NCI-H1092 (cell line): ENCODE measurements at regions not wholly inside any gene's neighbourhood (a gene's known extent, or its start where the extent isn't known, plus 50 kb on each side); places are given as distances from the start of the nearest gene placed in this dataset.

ENCODE experiments used
- DNase-seq: peaks from one replicate; lab custom pipeline; 2025; lab: John Stamatoyannopoulos, UW

DNA sequence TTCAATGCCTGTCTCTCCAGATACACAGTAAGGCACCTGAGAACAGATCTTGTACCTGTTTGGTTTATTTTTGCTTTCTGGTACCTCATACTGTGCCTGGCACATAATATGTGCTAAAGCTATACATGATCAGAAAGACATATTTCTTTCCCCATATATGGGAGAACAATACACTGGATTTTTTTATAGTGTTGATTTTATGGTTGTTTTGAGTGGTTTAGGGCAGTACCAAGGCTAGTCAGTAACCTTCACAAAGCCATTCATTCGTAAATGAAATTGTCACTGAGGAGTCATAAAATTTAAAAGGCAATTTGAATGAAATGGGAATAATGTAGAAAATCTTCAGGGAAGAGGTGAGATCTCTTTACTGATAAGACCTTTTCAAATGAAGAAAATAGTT, 810.2 kb downstream of the TUSC7 start:
- DNase-seq, result no peak

DNA sequence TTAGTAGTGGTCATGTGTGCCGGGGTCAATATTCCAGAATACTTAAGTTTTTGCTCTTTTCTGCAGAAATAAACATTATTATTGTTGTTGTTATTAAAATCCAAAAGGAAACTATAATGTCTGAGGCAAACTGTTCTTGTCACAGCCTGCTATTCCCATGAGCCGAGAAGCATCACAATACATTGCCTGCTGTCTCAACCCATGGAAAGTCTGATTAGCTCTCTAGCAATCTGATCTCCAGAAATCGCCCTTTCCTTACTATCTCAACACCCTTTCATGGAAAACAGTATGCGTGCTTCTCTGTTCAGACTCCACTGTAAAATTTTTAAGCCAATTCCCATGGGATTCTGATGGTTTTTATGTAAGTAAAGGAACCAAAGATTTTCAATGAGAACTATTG, 811.0 kb downstream of the TUSC7 start:
- no peak for DNase-seq

DNA sequence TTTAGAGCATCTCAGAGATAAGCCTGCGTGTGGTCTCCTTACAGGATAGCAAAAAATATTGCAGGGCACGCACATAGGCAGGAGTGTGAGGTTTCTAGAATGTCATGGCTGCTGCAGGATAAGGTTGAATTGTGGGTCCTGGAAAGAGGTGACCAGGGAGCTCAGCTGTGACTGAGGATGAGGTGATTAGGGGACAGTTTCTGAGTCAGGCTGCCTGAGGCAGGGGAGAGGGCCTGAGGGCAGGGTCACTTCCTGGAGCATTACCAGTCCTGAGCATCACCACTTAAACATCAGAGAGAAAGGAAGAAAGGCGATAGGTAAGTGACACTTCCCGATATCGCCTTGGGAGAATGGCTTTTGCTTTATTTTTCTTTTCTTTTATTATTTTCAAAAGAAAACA, 813.8 kb downstream of the TUSC7 start:
- DNase-seq, result no peak

DNA sequence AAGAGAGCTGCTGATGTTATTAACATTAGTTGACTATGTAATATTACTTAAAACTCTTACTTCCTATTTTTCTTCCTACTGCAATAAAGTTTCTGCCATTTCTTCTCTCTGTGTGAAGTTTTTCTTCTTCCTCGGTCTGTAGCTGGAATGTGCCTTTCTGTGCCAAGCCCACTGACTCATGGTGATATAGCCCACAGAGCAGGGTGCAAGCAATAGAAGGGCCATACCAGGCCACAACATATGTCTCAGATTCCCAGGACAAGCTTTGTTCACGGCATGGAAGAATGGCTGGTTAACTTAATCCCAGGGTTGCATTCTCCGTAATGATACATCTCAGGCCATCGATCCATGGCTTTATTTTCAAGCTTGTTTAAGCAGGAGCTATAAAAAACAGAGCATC, 815.3 kb downstream of the TUSC7 start:
- DNase-seq, result no peak

DNA sequence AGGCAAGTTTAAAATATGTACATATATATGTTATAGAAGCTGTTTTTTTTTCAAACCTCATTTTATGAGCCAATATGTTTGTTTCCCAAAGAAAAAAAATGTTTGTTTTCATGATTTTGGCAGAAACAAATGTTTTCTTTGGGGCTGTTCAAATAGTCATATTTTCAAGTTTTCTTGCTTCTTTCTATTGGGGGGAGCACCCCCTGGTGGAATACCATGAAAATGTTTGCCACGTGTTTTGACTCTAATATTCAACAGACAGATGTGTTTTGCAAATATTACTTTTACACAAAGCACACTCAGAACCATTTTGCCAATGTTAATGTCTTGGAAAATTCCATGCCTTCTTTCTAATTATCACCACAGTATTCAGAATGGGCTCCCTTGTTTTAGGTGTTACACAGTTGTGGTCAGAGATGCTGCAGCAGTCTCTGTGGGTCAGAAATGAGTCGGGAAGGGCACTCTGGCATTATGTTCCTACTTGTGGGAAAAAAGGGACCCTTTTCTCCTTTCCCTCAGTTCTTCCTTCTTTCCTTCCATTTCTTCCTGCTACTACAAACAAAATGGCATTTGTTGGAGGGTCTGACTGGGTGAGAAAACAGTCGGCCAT, 817.0 kb downstream of the TUSC7 start:
- DNase-seq, result no peak

DNA sequence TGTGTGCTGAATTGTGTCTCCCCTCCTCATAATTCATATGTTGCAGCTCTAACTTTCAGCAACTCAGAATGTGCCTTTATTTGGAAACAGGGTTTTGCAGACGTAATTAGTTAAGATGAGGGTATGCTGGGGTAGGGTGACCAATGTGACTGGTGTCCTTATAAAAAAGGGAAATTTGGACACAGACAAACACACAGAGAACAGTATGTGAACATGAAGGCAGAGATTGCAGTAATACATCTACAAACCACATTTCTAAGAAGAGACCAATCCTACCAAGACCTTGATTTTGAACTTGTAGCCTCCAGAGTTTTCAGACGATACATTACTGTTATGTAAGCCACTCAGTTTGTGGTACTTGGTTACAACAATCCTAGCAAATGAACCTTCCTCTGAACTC, 817.8 kb downstream of the TUSC7 start:
- DNase-seq, result no peak

DNA sequence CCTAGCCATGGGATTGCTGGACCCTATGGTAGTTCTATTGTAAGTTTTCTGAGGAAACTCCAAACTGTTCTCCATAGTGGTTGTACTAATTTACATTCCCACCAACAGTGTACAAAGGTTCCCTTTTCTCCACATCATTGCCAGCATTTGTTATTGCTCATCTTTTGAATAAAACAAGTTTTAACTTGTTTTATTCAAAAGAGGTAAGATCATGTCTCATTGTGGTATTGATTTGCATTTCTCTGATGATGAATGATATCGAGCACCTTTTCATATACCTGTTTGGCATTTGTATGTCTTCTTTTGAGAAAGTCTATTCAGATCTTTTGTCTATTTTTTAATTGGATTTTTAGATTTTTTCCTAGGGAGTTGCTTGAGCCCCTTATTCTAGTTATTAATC, 819.1 kb downstream of the TUSC7 start:
- no peak for DNase-seq

DNA sequence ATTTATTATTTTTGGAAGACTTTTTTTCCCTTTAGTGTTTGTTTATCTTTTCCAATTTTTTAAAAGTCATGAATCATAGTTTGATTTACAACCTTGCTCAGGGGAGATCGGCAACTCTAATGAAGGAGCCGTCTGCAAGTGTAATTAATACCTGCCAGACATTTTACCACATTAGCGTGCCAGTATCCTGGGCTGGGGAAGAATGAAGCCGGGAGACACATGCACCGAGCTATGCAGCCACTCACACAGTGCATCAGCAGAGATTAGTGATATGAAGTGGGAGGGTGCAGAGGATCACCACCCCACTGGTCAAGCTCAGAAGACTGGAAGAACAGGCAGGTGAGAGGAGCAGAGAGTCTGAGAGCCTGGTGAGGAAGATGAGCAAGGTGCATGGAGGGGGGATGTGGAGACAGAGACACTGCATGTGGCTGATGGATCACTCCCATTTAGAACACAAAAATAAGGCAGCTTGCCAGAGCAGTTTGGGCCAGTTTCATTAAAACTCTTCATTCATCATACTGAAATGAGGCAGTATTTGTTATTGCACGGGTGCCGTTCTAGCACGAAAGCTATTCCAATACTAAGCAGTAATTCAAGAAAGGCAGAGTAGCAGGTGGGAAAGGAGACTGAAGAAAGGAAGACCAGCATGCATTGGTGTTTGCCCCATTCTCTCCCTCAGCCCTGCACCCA, 821.6 kb downstream of the TUSC7 start:
- no peak for DNase-seq

DNA sequence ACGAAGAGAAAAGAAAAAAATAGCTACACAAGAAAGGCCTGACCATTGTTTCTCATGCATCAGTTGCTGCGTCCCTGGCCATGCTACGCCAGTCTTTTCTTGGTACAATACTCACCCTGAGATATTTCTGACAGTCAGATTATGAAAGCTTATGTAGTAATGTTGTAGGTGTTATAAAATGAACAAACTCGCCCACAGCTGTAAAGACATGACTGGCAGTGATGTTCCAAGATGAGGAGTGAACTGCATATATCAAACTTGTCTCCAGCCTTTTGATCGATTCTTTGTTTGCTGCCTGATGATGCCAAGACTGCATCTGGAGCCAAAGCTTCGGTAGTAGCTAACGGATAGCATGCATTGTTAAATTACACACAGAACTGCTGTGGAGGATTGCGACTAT, 822.7 kb downstream of the TUSC7 start:
- no peak for DNase-seq

DNA sequence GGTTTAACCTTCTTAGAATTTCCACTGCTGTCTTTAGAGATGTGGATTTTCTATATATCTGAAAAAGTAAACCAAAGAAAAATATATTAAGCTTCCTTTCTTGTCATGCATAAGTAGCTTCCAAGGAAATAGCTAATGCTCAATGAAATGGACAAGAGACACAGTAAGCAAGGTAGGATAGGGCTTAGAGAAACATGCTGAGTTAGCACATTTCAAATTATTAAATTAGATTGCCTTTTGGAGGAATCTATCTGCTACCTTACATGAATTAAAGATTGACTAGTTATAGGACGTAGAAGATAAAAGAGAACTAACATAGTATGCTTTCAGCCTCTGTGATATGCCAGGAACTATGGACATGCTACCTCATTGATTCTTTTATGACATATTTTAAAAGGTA, 824.6 kb downstream of the TUSC7 start:
- no peak for DNase-seq

DNA sequence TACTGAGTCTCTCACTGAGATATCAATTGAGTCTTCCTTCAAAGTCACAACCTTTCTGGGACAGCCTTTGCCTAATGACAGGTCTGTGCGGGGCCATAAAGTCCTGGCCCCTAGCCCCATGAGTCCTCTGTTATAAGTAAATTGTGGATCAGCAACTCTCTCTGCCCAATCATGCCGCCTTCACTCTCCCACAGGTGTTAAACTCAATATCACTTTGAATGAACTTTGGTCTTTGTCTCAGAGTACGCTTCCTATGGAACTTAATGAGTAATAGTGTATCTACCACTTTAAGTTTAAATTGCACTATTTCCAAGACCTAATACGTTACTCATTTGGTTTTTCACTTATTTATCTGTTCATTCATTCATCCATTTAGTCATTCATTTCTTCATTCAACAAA, 826.4 kb downstream of the TUSC7 start:
- no peak for DNase-seq

DNA sequence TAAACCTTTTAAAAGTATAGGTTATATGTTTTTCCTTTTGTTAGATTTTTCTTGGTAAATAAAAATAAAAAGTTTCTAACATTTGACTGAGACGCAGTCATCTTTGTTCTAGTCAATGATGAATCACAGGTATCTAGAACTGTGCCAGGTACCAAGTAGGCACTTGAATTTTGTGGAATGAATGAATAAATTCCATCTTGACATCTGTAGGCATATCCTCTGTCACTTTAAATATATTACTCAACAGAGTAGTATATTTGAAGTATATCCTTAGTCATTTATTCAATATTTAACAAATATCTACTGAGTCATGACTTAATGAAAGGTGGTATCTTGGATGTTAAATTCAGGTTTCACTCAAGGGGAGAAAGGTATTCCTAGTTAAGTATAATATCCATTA, 828.4 kb downstream of the TUSC7 start:
- no peak for DNase-seq

DNA sequence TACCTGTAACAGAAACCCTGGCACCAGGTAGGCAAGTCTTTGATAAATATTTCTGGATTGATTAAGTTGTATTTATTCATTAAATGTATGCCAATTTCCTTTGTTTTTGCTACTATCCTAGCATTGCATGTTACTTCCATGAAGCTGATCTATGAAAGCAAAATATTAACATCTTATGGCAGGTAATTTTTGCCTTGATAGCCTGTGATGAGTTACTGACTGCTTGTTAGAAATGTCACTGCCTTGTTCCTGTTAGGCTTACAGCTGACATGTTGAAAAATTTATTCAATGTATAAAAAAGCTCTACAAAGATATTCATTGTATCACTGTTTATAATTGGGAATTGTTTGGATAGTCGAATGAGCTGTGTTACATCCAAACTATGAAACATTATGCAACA, 830.1 kb downstream of the TUSC7 start:
- no peak for DNase-seq

DNA sequence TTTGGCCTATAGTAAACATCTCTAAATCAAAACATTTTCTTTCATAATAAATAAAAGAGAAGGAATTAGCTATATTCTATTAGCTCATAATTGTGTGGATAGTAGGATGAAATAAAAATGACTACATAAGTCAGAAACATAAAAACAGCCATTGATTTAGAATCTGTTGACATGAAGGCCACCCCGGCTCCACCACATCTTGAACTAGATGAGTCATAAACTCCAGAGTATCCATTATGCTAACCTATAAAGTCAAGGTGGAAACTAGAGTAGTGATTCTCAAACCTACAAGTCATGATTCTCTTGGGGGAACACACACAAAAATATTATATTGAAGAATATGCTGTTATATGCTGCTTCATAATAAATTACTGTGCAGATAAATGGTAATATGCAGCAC, 831.0 kb downstream of the TUSC7 start:
- no peak for DNase-seq

DNA sequence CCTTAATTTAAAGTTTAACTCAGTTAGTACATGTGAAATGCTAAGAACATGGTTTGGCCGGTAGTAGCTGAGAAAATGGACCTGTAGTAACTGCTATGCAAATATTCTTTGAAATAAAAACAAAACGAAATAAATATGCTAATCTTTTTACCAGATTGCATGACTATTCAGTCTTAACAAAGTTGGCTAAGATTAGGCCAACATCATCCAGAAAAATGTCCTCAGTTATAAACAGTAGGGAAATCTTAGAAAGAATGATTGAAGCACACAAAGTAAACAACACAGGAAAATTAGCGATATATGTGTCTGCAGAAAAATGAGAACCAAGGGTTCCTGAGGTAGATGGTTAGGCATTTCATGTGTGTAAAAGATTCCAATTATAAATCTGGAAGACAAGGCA, 832.1 kb downstream of the TUSC7 start:
- no peak for DNase-seq

DNA sequence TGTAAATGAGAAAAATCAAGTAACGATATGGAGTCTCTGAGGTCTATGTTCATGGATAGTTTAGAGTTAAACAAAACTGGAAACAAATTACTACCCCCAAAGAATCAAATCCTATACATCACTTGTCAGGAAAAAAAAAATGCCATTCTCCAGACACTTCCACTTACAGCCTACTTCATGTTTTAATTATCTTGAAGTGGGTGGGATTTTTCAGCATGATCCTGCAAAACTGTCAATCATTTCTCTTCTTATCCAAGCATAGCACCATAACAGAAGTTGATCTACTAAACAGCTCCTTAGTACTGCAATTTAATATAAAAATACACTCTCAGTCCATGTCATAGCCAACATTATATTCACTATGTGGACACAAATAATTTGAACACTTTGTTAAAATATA, 833.9 kb downstream of the TUSC7 start:
- no peak for DNase-seq

DNA sequence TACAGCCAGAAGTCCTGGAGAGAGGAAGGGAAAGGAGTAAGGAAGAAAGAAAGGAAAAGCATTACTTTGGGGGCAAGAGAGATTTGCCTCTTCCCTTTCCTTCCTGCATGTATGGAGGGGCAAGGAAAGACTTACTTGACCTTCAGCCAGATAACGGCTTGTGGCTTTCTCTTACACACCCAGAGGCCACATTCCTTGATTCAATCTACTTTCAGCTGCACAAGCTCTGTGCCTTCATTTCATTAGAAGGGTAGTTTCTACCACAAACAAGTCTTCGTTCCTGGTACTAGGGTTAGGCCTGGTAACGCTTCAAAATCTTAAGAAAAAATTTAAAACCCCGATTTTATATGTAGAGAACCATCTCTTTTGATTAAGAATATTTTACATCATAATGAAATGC, 835.9 kb downstream of the TUSC7 start:
- DNase-seq, result no peak

DNA sequence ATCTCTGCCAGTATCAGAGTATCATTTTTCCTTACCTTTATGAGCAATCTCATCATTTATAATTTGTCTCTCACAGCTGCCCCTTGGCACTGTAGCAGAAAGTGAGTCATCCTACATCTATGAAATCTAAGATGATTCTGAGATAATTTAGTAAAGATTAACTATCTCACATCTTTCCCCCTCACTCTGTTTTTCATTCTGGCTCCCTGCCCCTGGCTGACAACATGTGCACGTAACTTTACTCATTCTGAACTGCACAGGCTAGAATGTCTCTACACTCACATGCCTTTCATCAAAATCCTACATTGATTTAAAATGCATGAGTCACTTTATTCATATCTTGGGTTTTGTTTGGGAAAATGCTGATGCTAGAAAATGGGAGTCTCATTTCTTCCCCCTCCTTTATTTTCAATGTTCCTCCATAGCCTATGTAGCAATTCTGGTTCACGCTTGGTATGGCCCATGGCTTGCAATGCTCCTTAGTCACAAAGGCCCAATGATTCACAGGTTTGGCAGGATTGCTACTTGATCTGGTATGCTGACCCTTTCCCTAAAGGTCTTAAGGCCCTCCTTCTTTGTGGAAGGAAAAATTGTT, 838.5 kb downstream of the TUSC7 start:
- DNase-seq, result no peak

DNA sequence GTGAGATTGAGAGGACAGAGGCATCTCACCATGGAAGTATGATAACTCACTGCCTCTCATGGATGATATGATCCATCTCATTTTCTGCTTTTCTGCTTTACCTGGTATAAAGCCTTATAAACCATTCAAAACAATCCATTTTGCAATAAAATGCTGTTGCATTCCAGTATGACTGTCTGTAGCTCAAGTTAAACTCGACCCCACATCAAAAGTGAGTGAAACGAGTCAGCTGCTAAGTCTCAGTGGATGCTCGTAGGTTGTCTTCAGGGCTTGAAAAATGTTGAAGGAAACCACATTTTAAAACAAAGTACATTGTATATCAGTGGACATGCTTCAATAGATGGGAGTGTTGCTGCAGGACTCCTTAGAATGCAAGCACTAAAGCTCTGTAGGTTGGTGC, 839.0 kb downstream of the TUSC7 start:
- no peak for DNase-seq

DNA sequence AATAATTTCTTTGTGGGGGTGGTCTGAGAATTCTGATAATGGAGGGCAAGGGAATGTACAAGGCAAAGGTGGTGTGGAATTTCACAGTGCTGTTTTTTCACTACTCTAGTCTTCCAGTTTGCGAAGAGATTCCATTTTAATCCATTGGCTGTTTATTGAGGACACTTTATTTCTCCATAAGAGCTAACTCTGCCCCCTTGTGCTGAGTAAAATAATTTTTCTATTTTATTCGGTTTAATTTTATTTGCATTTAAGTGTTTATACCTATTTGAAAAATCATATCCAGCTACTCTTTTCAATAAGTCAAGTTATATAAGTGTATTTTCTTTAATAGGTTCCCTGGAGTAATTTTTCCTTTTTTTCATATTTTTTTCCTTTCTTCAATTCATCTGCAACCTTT, 840.1 kb downstream of the TUSC7 start:
- no peak for DNase-seq

DNA sequence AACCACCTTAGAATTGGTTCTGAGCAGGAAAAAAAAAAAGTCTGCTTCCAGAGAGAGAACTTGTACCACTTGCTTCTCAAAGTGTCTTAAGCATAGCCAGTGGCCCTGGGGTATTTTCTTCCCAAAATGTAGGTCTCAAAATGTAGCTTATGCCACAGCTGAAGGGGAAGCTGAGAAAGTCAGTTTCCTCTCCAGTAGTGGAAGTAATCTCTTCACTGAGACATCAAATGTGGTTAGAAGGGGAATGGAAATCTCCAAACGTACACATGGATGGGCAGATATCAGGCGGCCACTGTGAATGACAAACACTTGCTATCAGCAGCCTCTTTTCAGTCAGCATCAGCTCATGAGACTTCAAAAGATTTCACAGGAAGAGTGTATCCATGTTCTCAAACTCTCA, 841.2 kb downstream of the TUSC7 start:
- no peak for DNase-seq

DNA sequence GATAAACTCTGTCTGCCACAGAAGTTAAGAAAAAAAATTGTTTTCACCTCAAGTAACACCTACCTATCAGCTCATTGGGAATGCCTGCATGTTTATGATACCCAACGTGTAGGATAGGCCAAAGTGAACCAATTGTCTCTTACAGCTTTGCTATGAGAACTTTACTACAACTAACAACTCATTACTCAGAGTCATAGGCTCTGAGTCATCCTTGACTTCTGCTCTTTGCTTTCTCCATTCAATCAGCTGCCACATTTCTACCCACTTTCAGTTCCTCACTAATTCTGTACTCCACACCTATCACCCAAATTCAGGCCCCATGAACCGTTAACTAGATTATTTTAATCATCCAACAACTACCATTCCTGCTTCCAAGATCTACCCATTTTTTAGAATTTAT, 843.9 kb downstream of the TUSC7 start:
- DNase-seq, result no peak

DNA sequence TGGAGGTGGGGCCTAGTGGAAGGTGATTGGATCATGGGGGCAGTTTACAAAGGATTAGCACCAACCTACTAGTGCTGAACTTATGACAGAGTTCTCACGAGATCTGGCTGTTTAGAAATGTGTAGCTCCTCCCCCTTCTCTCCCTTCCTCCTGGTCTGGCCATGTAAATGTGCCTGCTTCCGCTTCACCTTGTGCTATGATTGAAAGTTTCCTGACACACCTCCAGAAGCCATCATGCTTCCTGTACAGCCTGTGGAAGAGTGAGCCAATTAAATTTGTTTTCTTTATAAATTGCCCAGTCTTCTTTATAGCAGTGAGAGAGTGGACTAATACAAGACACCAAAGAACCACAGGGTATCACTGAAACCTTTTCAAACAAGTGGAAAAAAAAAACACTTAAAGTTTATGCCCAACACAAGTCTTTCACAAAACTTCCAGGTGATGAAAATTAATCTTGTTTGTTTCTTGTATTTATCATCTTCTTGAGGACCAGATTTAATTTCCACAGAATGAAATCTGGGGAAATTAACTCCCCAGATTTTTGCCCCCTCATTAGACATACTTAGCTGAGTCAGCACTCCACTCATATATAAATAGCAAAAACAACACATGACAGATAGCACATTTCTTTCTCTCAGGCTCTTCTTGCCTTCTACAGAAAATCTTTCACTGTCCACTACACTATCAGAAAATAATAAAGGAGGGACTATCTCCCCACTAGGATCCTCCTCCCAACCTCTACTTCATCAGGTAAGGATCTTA, 847.2 kb downstream of the TUSC7 start:
- no peak for DNase-seq
